Spleen (tissue), 7 donors: ENCODE measurements at regions not wholly inside any gene's neighbourhood (a gene's known extent, or its start where the extent isn't known, plus 50 kb on each side); places are given as distances from the start of the nearest gene placed in this dataset.

ENCODE experiments used
- POLR2A ChIP-seq, 3 donors: fragments of 450-650 bp; IDR thresholded peaks; one replicate each; pipeline ENCODE4 v1.5.1; 2017; ENCODE audit warnings: antibody characterized with exemption in 3 of 3, mild to moderate bottlenecking in 1 of 3
- TF ChIP-seq, protein P1 (sequence below), 11 experiments: fragments of 200-600 bp in 7 of 11; fragments of 450-650 bp in 4 of 11; sonication (generic) in 4 of 11; IDR thresholded peaks in 8 of 11; conservative IDR thresholded peaks in 3 of 11; 1 replicate in 7 of 11; 2 replicates in 4 of 11; pipeline versions ENCODE4 v1.4.0 to v1.8.0; 2016 to 2021; ENCODE audit warnings: antibody characterized with exemption in 11 of 11, inconsistent platforms in 4 of 11, mild to moderate bottlenecking in 1 of 11
- donor health status: DM: no; HTN: no; CAD: no; lungs with moderate emphysema.
- donor health status: DM: no; HTN: no; CAD: no.
- donor health status: DM: no; HTN: no; CAD: no.

DNA sequence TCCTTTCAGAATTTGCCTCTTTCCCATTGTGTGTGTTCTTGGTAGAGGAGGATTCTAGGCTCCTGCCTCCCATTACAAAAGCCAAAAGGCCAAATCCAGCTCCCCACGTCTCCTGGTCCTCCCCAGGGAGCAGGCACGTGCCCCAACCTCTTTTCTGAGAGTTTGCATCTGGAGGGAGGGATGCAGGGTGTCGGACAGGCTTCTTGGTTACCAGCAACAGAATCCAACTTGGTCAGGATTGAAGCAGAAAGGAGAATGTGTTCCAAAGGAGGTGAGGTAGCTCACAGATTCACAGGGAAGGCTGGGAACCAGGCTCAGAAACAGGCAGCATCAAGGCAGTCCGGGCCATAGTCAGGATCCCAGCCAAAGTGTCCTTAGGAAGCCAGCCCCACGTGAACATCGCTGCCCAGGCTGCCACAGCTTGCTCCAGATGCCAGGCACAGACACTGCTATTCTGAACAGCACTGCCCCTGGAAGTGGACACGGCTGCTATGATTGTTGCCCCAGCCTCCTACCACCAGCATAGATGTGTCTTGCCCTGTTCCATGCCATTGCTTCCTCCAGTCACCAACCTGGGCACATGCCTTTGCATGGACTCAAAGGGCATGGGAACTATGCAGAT lies 264.2 kb upstream of the ZMIZ1 start:
- TF ChIP-seq, protein P1, sequence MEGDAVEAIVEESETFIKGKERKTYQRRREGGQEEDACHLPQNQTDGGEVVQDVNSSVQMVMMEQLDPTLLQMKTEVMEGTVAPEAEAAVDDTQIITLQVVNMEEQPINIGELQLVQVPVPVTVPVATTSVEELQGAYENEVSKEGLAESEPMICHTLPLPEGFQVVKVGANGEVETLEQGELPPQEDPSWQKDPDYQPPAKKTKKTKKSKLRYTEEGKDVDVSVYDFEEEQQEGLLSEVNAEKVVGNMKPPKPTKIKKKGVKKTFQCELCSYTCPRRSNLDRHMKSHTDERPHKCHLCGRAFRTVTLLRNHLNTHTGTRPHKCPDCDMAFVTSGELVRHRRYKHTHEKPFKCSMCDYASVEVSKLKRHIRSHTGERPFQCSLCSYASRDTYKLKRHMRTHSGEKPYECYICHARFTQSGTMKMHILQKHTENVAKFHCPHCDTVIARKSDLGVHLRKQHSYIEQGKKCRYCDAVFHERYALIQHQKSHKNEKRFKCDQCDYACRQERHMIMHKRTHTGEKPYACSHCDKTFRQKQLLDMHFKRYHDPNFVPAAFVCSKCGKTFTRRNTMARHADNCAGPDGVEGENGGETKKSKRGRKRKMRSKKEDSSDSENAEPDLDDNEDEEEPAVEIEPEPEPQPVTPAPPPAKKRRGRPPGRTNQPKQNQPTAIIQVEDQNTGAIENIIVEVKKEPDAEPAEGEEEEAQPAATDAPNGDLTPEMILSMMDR (IDR thresholded peaks at IDR 0.05 in 8 of 11, conservative IDR thresholded peaks at IDR 0.05 in 3 of 11), result no peak
- TF ChIP-seq POLR2A (IDR thresholded peaks at IDR 0.05), result no peak
